K562 (cell line): ENCODE measurements at regions not wholly inside any gene's neighbourhood (a gene's known extent, or its start where the extent isn't known, plus 50 kb on each side); places are given as distances from the start of the nearest gene placed in this dataset.

ENCODE experiments used
- ATAC-seq: fragments of 200-7000 bp; cut with Tn5 transposase; 3 replicates; pipeline ENCODE4 v1.9.1; 2020; ENCODE audit warnings: moderate library complexity
- BruUV-seq: library from RNA; stranded (reverse); fragments of 400-500 nt; replicated peaks from 2 replicates; lab custom pipeline; 2021; lab: Mats Ljungman, UMichigan
- CTCF ChIA-PET: fragments of 300-600 bp; formaldehyde crosslinking; extraction: SDS; loops from one replicate; lab custom pipeline; 2021; ENCODE audit warnings: low intra/inter-chr PET ratio; lab: Yijun Ruan, JAX
- POLR2A ChIA-PET: fragments of 300-600, 350-650 bp; sonication (Branson Sonifier 250); formaldehyde crosslinking; extraction: SDS; loops from one replicate; lab custom pipeline; 2021; ENCODE audit warnings: antibody characterized with exemption, inconsistent platforms; lab: Yijun Ruan, JAX
- DNase-seq, 4 experiments: peaks; one replicate each; pipeline versions ENCODE4 v3.0.0 to v3.0.0-alpha.2; 2011 to 2018; ENCODE audit warnings: low spot score in 3 of 4, mixed read lengths in 3 of 4; ENCODE audit errors: extremely low read depth in 1 of 4
- FAIRE-seq: peaks from 2 replicates; lab custom pipeline; 2011; peaks lifted over from hg19 to GRCh38; lab: Jason Lieb, UNC
- H2AFZ ChIP-seq: 2 replicates; pipeline ENCODE4 v1.6.0; 2011; ENCODE audit warnings: low read depth, low read length, control low read depth, inconsistent platforms
- H3K27ac ChIP-seq: fragments of 200-600 bp; 3 replicates; pipeline ENCODE4 v1.8.0; 2011; ENCODE audit warnings: low read depth, mild to moderate bottlenecking, control low read depth, inconsistent platforms, low read length, moderate library complexity, mixed read lengths; ENCODE audit errors: extremely low read depth
- H3K27me3 ChIP-seq, 2 experiments: fragments of 300-600 bp in 1 of 2; 2 replicates in 1 of 2; 3 replicates in 1 of 2; pipeline versions ENCODE4 v1.6.0 to v1.8.0; 2011; ENCODE audit warnings: inconsistent platforms in 2 of 2, low read length in 2 of 2, mild to moderate bottlenecking in 1 of 2, mixed read lengths in 1 of 2, moderate library complexity in 1 of 2; ENCODE audit not compliant: control insufficient read depth in 2 of 2, insufficient read depth in 2 of 2
- H3K36me3 ChIP-seq: fragments of 300-600 bp; 3 replicates; pipeline ENCODE4 v1.8.0; 2011; ENCODE audit warnings: mild to moderate bottlenecking, low read length, inconsistent platforms; ENCODE audit not compliant: control insufficient read depth, insufficient read depth
- H3K4me1 ChIP-seq, 2 experiments: fragments of 200-600 bp in 1 of 2; replicated peaks in 1 of 2; 2 replicates in 1 of 2; 3 replicates in 1 of 2; pipeline versions ENCODE4 v1.5.1 to v1.8.0; 2011; ENCODE audit warnings: inconsistent platforms in 2 of 2, low read length in 2 of 2, mild to moderate bottlenecking in 1 of 2, mixed read lengths in 1 of 2, moderate library complexity in 1 of 2; ENCODE audit not compliant: control insufficient read depth in 2 of 2, insufficient read depth in 2 of 2
- H3K4me2 ChIP-seq: 2 replicates; pipeline ENCODE4 v1.6.1; 2011; ENCODE audit warnings: low read length, control low read depth, inconsistent platforms, mixed read lengths; ENCODE audit not compliant: insufficient read depth
- H3K4me3 ChIP-seq: fragments of 200-600 bp; sonication (generic), shearing (Covaris generic); 2 replicates; pipeline ENCODE4 v1.5.1; 2016; ENCODE audit warnings: control low read depth, inconsistent platforms
- H3K79me2 ChIP-seq: fragments of 200-600 bp; 3 replicates; pipeline ENCODE4 v1.8.0; 2011; ENCODE audit warnings: low read length, inconsistent platforms; ENCODE audit not compliant: control insufficient read depth, insufficient read depth
- H3K9ac ChIP-seq, 2 experiments: 2 replicates each; pipeline versions ENCODE4 v1.6.0 to v1.6.1; 2011; ENCODE audit warnings: low read depth in 2 of 2, low read length in 2 of 2, control low read depth in 1 of 2, inconsistent platforms in 1 of 2, mild to moderate bottlenecking in 1 of 2, mixed read lengths in 1 of 2; ENCODE audit not compliant: insufficient read depth in 1 of 2
- H3K9me1 ChIP-seq: one replicate; pipeline ENCODE4 v1.6.0; 2011; ENCODE audit warnings: inconsistent platforms, mild to moderate bottlenecking, low read length, moderate library complexity; ENCODE audit not compliant: control insufficient read depth, insufficient read depth
- H3K9me3 ChIP-seq: replicated peaks from 2 replicates; pipeline ENCODE4 v1.5.1; 2011; ENCODE audit warnings: low read depth, low read length, inconsistent platforms; ENCODE audit not compliant: control insufficient read depth, insufficient read depth
- H4K20me1 ChIP-seq: replicated peaks from 2 replicates; pipeline ENCODE4 v1.6.1; 2011; ENCODE audit warnings: low read length, inconsistent platforms, mixed read lengths; ENCODE audit not compliant: control insufficient read depth, insufficient read depth
- CBX2 ChIP-seq: fragments of 200-600 bp; sonication (generic); IDR thresholded peaks from one replicate; pipeline ENCODE4 v1.6.1; 2012; ENCODE audit warnings: mild to moderate bottlenecking, low read length, inconsistent platforms; ENCODE audit not compliant: insufficient read depth, poor library complexity, severe bottlenecking
- EP300 ChIP-seq: IDR thresholded peaks from 2 replicates; pipeline ENCODE4 v1.6.1; 2012; ENCODE audit warnings: low read length, improper control_type of control experiment
- IRF2 ChIP-seq: sonication (generic); formaldehyde crosslinking; IDR thresholded peaks from 2 replicates; pipeline ENCODE4 v1.8.1; 2022; ENCODE audit warnings: mild to moderate bottlenecking, missing genetic modification reagents
- NFYB ChIP-seq: IDR thresholded peaks from 2 replicates; pipeline ENCODE4 v1.6.1; 2011; ENCODE audit warnings: mild to moderate bottlenecking, moderate library complexity; ENCODE audit not compliant: insufficient read length; ENCODE audit errors: extremely low read depth
- NR4A1 ChIP-seq, 2 experiments: fragments of 250-450 bp in 1 of 2; fragments of 450-650 bp in 1 of 2; sonication (Bioruptor Pico) in 1 of 2; IDR thresholded peaks; 2 replicates each; pipeline versions ENCODE4 v1.4.0 to v1.6.1; 2016 to 2020; ENCODE audit warnings: mild to moderate bottlenecking in 2 of 2, missing compliant biosample characterization in 1 of 2, missing genetic modification characterization in 1 of 2, moderate library complexity in 1 of 2
- POLR2AphosphoS2 ChIP-seq: IDR thresholded peaks from 2 replicates; pipeline ENCODE4 v1.6.1; 2012; ENCODE audit warnings: low read length, improper control_type of control experiment
- RBM17 ChIP-seq: fragments of 200-400 bp; formaldehyde crosslinking; IDR thresholded peaks from 2 replicates; pipeline ENCODE4 v1.6.1; 2017; ENCODE audit warnings: low read depth, mild to moderate bottlenecking, low read length, borderline replicate concordance
- RNF2 ChIP-seq: sonication (generic); IDR thresholded peaks from 2 replicates; pipeline ENCODE4 v1.6.1; 2016
- SMARCC2 ChIP-seq: fragments of 450-650 bp; IDR thresholded peaks from 2 replicates; pipeline ENCODE4 v1.6.1; 2017; ENCODE audit warnings: antibody characterized with exemption, moderate library complexity, mild to moderate bottlenecking, low read depth
- STAT5A ChIP-seq: IDR thresholded peaks from 2 replicates; pipeline ENCODE4 v1.6.1; 2012; ENCODE audit warnings: low read length, inconsistent platforms, borderline replicate concordance
- TOE1 ChIP-seq, 2 experiments: fragments of 450-650 bp in 1 of 2; sonication (generic) in 1 of 2; formaldehyde crosslinking in 1 of 2; IDR thresholded peaks; 2 replicates each; pipeline versions ENCODE4 v1.7.1 to v1.8.0; 2016 to 2022; ENCODE audit warnings: borderline replicate concordance in 2 of 2, mild to moderate bottlenecking in 2 of 2, antibody characterized with exemption in 1 of 2, inconsistent platforms in 1 of 2, low read depth in 1 of 2, missing genetic modification reagents in 1 of 2, moderate library complexity in 1 of 2
- TSC22D4 ChIP-seq: fragments of 450-650 bp; IDR thresholded peaks from 2 replicates; pipeline ENCODE4 v1.6.1; 2016; ENCODE audit warnings: missing genetic modification characterization, missing biosample characterization, control low read depth
- ZBTB8A ChIP-seq: fragments of 450-650 bp; IDR thresholded peaks from 2 replicates; pipeline ENCODE4 v1.6.1; 2018; ENCODE audit warnings: mild to moderate bottlenecking, moderate library complexity; ENCODE audit not compliant: partially characterized antibody
- ZNF316 ChIP-seq: fragments of 450-650 bp; IDR thresholded peaks from 2 replicates; pipeline ENCODE4 v1.6.1; 2016
- WGBS: fragments of 100-300 bp; shearing (Covaris generic); methylation state at CpG from one replicate; pipeline ENCODE4 v1.1.6; 2016; ENCODE audit warnings: low coverage, mixed read lengths; ENCODE audit not compliant: insufficient coverage; ENCODE audit errors: missing lambda C conversion rate; 5-methylcytosine and 5-hydroxymethylcytosine counted together
- in situ Hi-C: fragments of 300-500 bp; cut with MboI; formaldehyde crosslinking; loops from 4 replicates; pipeline ENCODE4 v1.15.0; 2018; ENCODE audit warnings: inconsistent platforms, mixed read lengths
- intact Hi-C: fragments of 100-400 bp; cut with micrococcal nuclease; formaldehyde crosslinking; loops from 2 replicates; pipeline ENCODE4 v1.14.2; 2022
- TF ChIP-seq, protein P1 (sequence below): fragments of 250-450 bp; sonication (Bioruptor Pico); IDR thresholded peaks from 2 replicates; pipeline ENCODE4 v1.8.0; 2021; ENCODE audit warnings: moderate library complexity, mild to moderate bottlenecking, inconsistent platforms
- TF ChIP-seq, protein P2 (sequence below): fragments of 450-650 bp; IDR thresholded peaks from 2 replicates; pipeline ENCODE4 v1.6.1; 2017; ENCODE audit warnings: mild to moderate bottlenecking, moderate library complexity
- TF ChIP-seq, protein P3 (sequence below), 3 experiments: fragments of 200-800 bp in 1 of 3; sonication (Bioruptor generic) in 1 of 3; sonication (generic) in 1 of 3; formaldehyde crosslinking in 1 of 3; IDR thresholded peaks; 2 replicates each; pipeline versions ENCODE4 v1.6.1 to v1.8.0; 2016 to 2022; ENCODE audit warnings: mild to moderate bottlenecking in 2 of 3, missing compliant biosample characterization in 2 of 3, missing genetic modification characterization in 2 of 3, missing genetic modification reagents in 1 of 3
- TF ChIP-seq, protein P4 (sequence below): fragments of 450-650 bp; IDR thresholded peaks from 2 replicates; pipeline ENCODE4 v1.6.1; 2017; ENCODE audit warnings: antibody characterized with exemption

DNA sequence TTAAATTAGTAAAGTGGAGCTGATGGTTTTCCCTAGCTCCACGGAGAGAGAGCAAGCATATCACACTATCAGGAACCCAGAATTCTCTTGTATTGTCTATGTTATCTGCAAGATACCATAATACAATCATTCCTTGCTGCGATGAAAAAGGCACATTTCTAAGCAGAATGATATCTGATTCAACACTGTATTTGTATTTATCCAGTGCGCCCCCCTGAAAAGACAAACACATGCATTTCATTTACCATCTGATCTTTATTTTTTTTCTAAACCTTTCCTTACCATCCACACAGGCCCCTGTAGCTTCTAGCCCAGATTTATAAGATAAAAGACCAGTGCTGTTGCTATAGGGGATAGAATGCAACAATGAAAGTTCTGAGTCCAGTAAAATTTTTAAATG, 420.6 kb downstream of the TDRD15 start:
- H2AFZ ChIP-seq: no peak overlapping the region
- CTCF ChIA-PET: no interaction called here
- H3K36me3 ChIP-seq: no peaks in the 10 kb centered on the region
- TF ChIP-seq SMARCC2: no peak
- TF ChIP-seq RNF2: no peak
- TF ChIP-seq TOE1 (IDR thresholded peaks at IDR 0.05; ENCODE audit: borderline replicate concordance): no peak
- no peak for TF ChIP-seq TOE1 (CRISPR knock-in tag; IDR thresholded peaks at IDR 0.05; ENCODE audit: borderline replicate concordance, low read depth)
- no peak for TF ChIP-seq NFYB
- TF ChIP-seq, protein P1, sequence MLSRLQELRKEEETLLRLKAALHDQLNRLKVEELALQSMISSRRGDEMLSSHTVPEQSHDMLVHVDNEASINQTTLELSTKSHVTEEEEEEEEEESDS (CRISPR knock-in tag): no peak
- TF ChIP-seq NR4A1 (CRISPR knock-in tag; IDR thresholded peaks at IDR 0.05): no peak
- TF ChIP-seq NR4A1 (tag; IDR thresholded peaks at IDR 0.05): no peak
- no peak for TF ChIP-seq RBM17
- TF ChIP-seq, protein P2, sequence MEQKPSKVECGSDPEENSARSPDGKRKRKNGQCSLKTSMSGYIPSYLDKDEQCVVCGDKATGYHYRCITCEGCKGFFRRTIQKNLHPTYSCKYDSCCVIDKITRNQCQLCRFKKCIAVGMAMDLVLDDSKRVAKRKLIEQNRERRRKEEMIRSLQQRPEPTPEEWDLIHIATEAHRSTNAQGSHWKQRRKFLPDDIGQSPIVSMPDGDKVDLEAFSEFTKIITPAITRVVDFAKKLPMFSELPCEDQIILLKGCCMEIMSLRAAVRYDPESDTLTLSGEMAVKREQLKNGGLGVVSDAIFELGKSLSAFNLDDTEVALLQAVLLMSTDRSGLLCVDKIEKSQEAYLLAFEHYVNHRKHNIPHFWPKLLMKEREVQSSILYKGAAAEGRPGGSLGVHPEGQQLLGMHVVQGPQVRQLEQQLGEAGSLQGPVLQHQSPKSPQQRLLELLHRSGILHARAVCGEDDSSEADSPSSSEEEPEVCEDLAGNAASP: no peak
- TF ChIP-seq POLR2AphosphoS2: no peak
- TF ChIP-seq IRF2: no peak
- no peak for TF ChIP-seq ZNF316
- no peak for TF ChIP-seq CBX2
- no peak for TF ChIP-seq STAT5A
- TF ChIP-seq TSC22D4 (tag): no peak
- TF ChIP-seq, protein P3, sequence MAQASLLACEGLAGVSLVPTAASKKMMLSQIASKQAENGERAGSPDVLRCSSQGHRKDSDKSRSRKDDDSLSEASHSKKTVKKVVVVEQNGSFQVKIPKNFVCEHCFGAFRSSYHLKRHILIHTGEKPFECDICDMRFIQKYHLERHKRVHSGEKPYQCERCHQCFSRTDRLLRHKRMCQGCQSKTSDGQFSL (CRISPR knock-in tag; IDR thresholded peaks at IDR 0.05): no peak
- TF ChIP-seq, protein P3 (tag; IDR thresholded peaks at IDR 0.05): no peak
- no peak for TF ChIP-seq EP300
- TF ChIP-seq, protein P4, sequence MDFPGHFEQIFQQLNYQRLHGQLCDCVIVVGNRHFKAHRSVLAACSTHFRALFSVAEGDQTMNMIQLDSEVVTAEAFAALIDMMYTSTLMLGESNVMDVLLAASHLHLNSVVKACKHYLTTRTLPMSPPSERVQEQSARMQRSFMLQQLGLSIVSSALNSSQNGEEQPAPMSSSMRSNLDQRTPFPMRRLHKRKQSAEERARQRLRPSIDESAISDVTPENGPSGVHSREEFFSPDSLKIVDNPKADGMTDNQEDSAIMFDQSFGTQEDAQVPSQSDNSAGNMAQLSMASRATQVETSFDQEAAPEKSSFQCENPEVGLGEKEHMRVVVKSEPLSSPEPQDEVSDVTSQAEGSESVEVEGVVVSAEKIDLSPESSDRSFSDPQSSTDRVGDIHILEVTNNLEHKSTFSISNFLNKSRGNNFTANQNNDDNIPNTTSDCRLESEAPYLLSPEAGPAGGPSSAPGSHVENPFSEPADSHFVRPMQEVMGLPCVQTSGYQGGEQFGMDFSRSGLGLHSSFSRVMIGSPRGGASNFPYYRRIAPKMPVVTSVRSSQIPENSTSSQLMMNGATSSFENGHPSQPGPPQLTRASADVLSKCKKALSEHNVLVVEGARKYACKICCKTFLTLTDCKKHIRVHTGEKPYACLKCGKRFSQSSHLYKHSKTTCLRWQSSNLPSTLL: no peak
- no peak for TF ChIP-seq ZBTB8A
- TF ChIP-seq, all 486 proteins: peak for 0
- Histone ChIP-seq H3K9me3 (no peaks in the 10 kb centered on the region), H3K79me2 (no peaks in the 10 kb centered on the region), H3K4me3 (no peak overlapping the region), H4K20me1 (no peaks in the 10 kb centered on the region), H3K27me3 (no peaks in the 10 kb centered on the region), H3K4me1 (no peaks in the 10 kb centered on the region), H3K9me1 (no peaks in the 10 kb centered on the region), H3K9ac (no peak overlapping the region), H3K27ac (no peak overlapping the region), H3K4me2 (no peak overlapping the region)
- in situ Hi-C loops: no loop called here
- FAIRE-seq: no peak
- 0% methylated on average over 3 of the region's 3 CpGs for WGBS
- BruUV-seq: no TSS peak
- ATAC-seq: no peak
- intact Hi-C loops: no loop called here
- POLR2A ChIA-PET: no interaction called here
- no peak for DNase-seq
